SW 1271 (cell line): ENCODE measurements at regions not wholly inside any gene's neighbourhood (a gene's known extent, or its start where the extent isn't known, plus 50 kb on each side); places are given as distances from the start of the nearest gene placed in this dataset.
"Not testable (repeated sequence)": the region's sequence is repeated elsewhere in the genome, so short reads cannot be mapped to it uniquely, and the experiment has no call there.

Experiments
- DNase-seq, 2 experiments: peaks; one replicate each; lab custom pipeline; 2025; lab: John Stamatoyannopoulos, UW

DNA sequence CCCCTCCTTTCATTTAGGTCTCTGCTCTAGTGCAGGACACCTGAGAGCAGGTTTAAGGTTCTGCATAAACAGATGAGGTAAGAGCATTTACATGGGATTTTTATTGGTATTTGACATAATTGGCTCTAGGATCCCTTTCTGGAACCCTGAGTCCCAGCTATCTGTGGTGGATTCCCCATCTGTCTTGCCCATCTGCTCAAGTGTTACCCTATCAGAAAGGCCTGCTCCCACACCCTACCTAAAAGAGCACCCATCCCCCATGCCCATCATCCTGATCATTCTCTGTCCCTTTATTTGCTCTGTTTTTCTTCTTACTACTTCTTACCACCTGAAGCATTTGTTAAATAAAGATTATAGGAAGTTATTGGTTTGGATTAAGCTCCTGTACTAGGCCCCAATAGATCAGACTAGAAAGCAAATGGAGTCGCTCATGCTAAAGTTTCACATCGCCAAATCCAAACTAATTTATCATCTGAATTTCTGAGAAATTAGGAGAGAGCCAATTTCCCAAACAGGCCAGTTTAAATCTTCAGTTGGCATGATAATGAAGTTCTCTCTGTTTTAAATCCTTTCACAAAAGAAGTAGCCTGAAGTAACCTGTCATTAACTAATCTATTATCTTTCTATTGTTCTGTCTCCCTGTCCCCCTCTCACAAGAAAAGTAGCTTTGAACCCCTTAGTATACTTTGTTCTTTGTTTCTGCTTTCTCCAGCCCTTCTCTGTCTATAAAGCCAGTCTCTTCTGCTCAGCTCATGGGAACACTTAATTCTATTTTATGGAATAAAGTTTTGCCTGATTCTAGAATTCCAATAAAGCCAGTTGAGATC is 178.6 kb downstream of the ZNF674 start:
- DNase-seq = no peak

DNA sequence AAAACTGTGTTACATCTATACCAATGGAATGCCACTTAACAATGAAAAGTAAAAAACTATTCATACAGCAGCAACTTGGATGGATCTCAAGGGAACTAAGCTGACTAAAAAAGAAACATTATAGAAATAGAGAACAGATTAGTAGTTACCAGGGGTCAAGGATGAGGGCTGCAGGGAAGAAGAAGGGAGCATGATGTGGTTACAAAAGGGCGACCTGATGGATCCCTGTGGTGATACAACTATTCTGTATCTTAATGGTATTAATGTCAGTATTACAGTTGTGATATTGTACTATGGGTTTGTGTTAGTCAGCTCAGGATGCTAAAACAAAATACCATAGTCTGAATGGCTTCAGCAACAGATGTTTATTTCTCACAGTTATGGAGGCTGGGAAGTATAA is 190.7 kb downstream of the ZNF674 start:
- DNase-seq = no peak

DNA sequence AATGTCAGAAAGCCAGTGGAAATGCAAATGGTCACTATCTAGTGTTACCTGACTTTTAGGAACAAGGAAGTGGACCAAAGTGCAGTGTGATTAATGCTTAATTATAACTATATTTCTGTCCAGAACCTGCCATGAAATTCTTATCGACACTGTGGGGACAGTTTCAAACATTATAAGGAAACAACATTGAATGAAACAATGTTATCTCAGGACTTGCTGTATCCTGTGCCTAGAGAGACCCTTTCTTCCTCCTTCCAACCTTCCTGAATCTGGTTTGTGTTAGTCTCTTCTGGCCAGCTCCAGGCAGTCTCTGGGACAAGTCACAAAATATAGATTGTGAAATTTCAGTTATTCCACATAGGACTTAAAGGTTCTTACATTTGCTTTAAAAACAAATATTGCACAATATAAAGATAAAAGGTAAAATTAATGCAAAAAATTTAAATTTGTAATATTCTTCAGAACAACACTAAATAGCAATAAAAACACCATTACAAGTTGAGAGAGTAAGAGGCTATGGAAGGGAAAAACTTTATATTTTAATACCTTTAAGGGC is 203.4 kb downstream of the ZNF674 start:
- no peak for DNase-seq

DNA sequence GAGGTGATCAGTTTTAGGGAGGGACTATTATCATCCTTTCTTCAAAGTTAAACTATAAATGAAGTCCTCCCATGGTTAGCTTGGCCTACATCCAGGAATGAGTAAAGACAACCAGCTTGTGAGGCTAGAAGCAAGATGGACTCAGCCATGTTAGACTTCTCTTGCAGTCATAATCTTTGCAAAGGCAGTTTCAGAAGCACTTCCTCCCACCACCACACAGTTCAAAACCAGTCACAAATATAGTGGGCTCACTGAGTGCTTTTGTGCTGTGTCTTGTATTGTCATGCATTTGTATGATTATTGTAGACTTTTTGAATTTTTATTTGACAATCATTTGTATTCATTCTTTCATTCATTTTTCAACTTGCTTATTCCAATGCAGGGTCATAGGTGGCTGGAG is 204.5 kb downstream of the ZNF674 start:
- no peak for DNase-seq

DNA sequence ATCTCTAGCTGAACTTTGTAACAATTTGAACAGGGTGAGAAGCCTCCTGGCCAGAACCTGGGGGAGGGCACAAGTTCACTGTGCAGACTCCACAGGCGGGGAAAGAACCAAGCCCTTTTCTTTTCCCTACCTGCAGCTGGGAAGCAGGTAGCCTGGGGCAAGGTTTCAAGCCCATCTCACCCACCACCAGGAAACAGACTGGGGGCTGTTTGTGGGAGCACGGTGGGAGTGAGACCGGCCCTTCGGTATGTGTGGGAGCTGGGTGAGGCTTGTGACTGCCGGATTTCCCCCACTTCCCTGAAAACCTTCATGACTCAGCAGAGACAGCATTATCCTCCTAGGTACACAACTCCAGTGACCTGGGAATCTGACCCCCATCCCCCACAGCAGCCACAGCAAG is 211.7 kb downstream of the ZNF674 start:
- no peak for DNase-seq

DNA sequence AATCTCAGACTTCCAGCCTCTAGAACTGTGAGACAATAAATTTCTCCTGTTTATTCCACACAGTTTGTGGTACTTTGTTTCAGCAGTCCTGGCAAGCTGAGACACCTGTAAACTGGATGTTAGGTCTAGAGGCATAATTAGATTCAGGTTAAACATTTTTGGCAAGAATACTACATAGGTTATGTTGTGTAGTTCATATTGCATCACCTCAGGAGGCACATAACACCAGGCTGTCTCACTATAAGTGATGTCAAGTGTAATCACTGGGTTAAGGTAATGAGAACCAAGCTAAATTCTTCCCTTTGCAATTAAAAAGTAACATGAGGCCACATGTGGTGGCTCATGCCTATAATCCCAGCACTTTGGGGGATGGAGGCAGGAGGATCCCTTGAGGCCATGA is 214.2 kb downstream of the ZNF674 start:
- DNase-seq = no peak

DNA sequence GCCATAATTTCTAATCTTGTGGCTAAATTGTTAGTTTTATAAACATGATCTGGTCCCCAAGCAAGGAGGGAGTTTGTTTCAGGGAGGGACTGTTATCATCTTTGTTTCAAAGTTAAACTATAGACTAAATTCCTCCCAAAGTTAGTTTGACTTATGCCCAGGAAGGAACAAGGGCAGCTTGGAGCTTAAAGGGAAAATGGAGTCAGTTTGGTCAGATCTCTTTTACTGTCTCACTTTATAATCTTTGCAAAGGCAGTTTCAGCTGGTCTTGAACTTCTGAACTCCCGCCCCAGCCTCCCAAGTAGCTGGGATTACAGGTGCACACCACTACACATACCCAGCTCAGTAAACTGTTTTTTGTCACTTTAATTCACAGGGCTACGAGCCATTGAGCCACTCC is 214.7 kb downstream of the ZNF674 start:
- no peak for DNase-seq

DNA sequence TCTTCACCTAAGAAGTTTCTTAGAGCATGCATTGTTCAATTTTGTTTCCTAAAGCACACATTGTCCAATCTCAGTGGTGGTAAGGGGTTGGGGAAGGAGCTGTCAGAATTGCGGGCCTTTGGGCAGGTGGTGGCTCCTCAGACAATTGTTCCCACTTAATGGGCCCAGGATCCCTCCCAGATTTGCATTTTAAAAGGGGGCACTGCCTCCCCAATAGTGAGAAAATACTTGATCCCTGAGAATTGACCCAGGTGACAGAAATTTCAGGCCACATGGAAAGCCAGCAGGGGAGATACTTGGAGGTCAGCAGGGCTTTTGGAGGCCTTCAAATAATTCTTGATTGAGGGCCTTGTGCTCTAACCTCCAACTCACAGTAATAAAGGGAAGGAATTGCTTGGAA is 217.1 kb downstream of the ZNF674 start:
- no peak for DNase-seq

DNA sequence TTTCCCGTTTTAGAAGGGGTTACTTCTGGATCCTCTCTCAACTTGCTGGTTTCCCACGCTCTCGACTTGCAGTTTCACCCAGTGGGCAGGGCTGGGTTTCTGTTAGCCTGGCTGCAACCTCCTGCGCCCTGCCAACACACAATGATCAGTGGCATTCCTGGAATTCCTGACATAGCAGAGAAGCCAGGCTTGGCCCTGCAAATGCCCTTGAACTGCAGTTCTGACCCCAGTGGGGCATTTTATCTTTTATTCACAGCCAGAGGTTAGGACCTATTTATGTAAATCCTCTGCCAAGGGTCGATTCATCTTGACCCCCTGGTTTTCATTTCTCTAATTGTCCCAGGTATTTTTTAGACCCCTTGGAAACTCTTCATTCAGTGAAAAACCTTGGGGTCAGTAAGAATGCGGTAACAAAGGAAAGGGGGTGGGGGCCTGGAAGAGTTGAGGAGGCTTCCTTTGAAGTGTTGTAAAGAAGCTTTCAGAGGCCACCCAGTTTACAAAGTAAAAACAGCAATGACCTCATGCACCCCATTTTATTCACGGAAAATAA is 217.6 kb downstream of the ZNF674 start:
- peak; percentile 7 to 70 for DNase-seq

DNA sequence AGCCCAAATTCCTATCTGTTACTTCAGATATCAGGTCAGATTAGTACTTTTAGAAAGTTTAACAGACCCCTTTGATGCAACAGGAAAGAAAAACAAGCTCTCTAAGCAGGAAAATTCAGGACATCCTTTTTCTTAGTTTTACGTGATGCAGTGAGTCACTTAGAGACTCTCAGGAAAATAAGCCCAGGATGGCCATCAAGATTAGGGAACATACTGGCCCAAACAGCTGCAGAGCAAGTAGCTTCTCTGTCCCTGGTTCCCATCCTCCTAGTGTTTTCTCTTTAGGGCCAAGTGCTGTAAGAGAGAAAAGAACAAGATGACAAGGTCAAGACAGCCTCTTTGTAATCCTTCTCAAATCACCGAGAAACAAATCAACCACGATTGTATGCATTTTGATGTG is 219.1 kb downstream of the ZNF674 start:
- DNase-seq = no peak

DNA sequence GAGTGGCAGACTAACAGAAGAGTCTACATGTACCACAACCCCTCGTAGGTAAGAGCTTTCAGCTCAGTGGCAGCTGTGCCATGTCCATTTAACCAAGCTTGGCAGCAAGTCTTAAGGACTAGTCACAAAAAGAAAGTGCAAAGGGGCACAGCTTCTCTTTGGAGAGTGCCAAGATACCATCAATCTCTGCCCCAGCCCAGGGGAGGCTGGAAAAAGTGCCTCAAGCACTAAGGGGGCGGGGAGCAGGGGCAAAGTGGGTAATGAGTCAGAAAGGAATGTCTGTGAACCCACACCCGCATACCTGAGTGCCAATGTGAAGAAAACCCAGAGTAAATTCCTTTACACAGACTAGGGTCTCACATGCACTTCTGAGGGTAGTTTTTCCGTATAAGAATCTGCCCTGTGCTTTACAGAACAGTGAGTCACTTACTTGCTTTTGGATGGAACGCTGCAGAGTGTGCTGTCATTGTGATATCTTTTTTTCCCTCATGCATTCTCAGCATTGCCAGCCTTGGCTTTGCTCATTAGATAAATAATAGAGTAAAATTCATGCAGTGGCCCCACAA is 219.8 kb downstream of the ZNF674 start:
- peak; percentile 31 to 51 for DNase-seq

DNA sequence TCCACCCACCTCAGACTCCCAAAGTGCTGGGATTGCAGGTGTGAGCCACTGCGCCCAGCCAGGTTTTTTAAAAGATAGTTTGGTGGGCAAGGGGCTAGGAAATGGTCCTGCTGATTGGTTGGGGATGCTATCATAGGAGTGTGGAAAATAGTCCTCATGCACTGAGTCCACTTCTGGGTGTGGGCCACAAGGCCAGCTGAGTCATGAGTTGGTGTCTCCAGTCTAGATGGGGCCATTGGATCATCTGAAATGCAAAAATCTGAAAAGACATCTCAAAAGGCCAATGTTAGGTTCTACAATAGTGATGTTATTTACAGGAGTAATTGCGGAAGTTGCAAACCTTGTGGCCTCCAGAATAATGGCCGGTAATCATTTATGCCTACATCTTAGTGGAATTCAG is 221.1 kb downstream of the ZNF674 start:
- no peak for DNase-seq

DNA sequence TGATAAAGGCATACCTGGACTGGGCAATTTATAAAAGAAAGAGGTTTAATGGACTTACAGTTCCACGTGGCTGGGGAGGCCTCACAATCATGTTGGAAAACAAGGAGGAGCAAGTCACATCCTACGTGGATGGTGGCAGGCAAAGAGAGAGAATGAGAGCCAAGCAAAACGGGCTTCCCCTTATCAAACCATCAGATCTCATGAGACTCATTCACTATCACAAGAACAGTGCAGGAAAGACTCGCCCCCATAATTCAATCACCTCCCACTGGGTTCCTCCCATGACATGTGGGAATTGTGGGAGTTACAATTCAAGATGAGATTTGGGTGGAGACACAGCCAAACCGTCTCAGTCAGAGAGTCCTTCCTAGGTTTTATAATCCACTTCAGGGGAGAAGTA is 222.3 kb downstream of the ZNF674 start:
- DNase-seq = not testable (repeated sequence)

DNA sequence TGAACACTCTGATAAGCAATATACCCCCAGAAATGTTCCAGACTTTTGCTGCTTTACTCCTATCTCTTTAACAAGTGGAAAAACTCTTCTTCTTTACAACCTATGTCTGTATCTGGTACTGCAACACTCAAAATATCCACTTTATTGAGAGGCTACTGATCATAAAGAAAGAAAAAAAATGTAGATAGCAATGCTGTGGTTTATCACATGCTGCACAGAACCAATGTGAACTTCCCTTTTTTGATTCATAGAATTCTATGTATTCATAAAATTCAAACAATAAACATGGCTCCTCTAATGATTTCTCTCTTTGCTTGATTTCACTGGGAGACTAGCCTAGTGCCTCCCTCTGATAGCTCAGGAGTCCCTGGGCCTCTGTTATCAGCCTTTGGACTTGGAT is 223.5 kb downstream of the ZNF674 start:
- no peak for DNase-seq

DNA sequence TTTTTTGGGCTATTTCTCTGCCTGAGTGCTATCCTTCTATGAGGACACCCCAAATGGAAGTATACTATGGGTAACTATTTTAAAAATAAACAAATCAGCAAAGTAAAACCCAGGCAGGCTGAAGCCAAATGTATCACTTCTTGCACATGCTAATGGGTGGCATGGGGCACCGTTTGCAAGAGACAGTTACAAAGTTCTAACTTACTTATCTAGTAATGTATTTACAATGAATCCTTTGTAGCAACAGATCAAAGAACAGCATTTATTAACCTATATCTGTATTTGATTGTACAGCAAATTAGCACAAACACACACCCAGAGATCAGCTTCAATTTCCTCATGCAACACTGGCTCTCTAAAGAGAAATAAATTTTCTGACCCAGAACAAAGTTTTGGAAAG is 225.5 kb downstream of the ZNF674 start:
- DNase-seq = no peak

DNA sequence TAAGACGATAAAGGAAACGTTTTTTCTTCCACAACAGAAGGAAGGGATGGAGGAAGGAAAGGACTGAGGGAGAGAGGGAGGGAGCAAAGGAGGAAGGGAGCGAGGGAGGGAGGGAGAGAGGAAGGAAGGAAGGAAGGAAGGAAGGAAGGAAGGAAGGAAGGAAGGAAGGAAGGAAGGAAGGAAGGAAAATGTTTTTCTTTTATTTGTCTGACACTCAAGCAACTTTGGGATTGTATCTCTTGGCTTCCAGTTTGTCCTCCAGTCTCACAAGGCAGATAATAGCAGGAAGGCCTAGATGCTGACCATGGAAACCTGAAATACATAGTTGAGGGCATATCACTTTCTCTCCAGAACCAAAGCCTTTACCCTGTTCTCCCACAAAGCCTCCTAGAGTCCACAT is 226.7 kb downstream of the ZNF674 start:
- DNase-seq = no peak

DNA sequence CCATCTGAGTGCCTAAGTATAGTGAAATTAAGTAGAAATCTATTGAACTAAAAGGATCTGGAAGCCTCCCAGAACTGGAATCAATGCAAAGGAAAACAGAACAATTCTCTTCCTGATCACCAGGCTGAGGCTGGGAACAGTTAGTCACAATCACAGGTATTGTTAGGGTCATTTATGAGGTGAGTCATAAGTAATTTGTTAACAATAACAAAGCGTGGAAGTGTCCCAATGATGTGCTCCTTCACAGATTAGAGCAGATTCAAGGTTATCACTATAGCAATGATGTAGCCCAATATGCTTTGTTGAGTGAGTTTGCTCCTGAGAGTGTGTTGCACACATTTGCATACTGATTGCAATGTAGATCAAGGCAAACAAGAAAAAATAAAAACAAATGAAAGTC is 228.1 kb downstream of the ZNF674 start:
- DNase-seq = no peak

DNA sequence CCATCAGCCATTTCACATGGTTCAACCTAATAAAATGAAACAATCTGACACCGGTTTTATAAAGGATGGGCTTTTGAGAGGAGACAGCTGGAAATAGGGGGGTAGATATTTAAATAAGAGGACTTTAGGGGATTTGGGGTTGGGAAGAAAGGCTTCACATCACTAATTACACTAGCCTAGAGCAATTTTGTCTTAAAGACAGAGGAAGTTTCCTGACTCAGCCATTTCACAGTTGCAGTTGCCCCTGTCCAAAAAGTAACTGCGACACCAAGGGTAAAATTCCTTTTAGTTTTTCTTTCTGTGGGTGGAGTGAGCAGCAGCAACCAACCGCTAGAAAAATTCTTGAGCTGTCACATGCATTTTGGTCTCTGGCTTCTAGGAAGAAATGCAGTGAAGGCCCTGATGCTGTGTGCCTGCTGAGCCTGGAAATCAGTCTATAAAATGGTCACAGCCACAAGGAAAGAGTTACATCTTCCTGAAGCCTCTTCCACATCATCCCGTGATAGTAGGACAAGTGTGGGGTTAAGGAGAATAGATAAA is 233.6 kb downstream of the ZNF674 start:
- no peak for DNase-seq

DNA sequence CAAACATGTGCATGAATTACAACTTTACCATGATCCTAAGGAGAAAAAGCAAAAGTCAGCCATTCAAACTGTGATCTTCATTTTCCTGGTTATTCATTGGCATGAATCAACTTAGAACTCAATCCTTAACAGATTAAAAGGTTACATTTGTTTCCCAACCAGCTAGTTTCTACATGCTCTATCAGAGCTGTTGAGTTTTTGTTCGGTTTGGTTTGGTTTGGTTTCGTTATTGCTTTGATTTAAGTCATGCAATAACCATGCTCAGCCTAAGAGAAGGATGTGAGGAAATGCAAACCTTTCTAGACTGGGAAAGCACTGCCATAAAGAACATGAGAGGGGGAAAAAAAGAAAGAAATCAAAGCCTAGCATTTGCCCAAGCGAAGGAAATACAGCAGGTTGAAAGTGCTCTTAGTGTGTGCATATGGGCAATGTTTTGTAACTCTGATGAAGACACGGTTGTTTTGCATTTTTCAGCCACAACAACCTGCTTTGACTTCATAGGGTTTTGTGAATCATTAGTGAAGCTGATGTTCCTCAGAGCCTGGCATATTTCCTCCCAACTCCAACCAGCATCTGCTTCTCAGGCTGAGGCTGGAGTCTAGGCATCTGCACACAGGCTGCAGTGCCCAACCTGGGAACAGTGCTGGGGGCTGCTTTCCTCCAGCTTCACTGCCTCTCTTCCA is 234.3 kb downstream of the ZNF674 start:
- no peak for DNase-seq

DNA sequence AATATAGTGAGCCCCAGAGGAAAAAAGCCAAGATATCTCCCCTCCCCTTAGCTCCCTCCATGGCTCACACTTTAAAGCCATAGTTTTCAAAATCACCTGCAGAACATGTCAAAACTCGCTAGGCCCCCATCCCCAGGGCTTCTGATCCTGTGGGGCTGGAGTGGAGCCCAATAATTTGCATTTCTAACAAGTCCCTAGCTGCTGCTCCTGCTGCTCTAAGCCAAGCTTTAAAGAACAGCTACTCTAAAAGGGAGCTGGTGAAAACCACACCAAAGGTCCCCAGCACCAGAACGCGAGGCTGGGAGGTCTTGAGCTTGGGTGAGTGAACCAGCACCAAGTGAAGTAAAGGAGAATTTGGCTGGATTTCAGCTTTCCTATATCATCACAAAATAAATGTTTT is 237.1 kb downstream of the ZNF674 start:
- DNase-seq = no peak

DNA sequence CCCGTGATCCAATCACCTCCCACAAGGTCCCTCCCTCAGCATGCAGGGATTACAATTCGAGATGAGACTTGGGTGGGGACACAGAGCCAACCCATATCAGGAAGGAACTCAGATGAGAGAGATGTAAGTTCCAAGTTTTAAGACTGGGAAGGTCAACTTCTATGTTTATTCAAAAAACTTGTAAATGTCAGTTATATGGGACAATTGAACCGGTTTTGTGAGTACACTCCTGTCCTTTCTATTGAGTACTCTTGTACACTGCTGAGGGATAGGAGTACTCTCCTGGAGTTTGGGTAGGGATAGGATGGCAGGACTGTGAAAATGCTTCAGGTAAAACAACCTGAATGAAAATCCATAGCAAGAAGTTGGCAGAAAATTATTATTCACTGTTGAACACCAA is 239.1 kb downstream of the ZNF674 start:
- no peak for DNase-seq

DNA sequence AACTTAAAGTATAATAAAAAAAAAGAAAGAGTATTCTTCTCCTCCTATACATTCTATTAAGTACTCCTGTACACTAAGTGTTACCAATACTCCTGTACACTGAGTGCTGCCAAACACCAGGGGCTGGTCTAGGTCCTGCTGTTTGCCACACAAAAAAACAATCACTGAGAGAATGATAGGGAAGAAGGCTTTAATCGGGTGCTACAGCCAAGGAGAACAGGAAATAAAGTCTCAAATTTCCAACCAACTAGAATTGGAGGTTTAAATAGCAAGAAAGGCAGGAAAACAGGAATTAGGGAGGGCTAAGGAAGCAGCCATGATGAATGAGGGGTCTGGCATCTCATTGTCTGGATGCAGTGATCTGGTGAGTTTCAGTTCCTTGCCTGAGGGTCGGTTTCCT is 239.8 kb downstream of the ZNF674 start:
- no peak for DNase-seq

DNA sequence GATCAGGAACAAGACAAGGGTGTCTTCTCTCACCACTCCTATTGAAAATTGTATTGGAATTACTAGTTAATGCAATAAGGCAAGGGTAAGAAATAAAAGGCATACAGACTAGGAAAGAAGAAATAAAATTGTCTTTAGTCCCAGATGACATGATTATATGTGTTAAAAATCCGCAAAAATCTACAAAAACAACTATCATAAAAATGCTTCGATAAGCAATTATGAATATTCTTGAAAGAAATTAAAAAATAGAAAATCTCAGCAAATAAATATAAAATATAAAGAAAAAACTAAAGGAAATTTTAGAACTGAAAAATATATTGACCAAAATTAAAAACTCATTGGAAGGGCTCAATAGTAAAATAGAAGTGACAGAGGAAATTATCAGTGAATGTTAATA is 243.3 kb downstream of the ZNF674 start:
- no peak for DNase-seq
